Fibroblast of skin of abdomen (primary cell): ENCODE measurements at regions not wholly inside any gene's neighbourhood (a gene's known extent, or its start where the extent isn't known, plus 50 kb on each side); places are given as distances from the start of the nearest gene placed in this dataset.
"Not testable (repeated sequence)": the region's sequence is repeated elsewhere in the genome, so short reads cannot be mapped to it uniquely, and the experiment has no call there.

Experiments used
- DNase-seq: peaks from one replicate; pipeline ENCODE4 v3.0.0-alpha.2; 2013

GRCh38 chr5:25160891-25161290, 516.1 kb upstream of the CDH10 start:
- DNase-seq, result no peak

GRCh38 chr5:25150819-25151218, 506.0 kb upstream of the CDH10 start:
- DNase-seq, result no peak

GRCh38 chr5:25128606-25129005, 483.8 kb upstream of the CDH10 start:
- no peak for DNase-seq

- no peak for DNase-seq
Observed at GRCh38 chr5:25119650-25120049, 474.9 kb upstream of the CDH10 start.

- DNase-seq, result no peak
Observed at GRCh38 chr5:25107853-25108252, 463.1 kb upstream of the CDH10 start.

- no peak for DNase-seq
Observed at GRCh38 chr5:25099538-25099937, 454.8 kb upstream of the CDH10 start.

- DNase-seq, result no peak
Observed at GRCh38 chr5:25095261-25095660, 450.5 kb upstream of the CDH10 start.

GRCh38 chr5:25094219-25094618, 449.4 kb upstream of the CDH10 start:
- DNase-seq, result no peak

GRCh38 chr5:25091921-25092320, 447.1 kb upstream of the CDH10 start:
- no peak for DNase-seq

GRCh38 chr5:25090854-25091253, 446.1 kb upstream of the CDH10 start:
- DNase-seq, result no peak

- DNase-seq, result no peak
Observed at GRCh38 chr5:25090275-25090674, 445.5 kb upstream of the CDH10 start.

- not testable (repeated sequence) for DNase-seq
Observed at GRCh38 chr5:25088689-25089088, 443.9 kb upstream of the CDH10 start.

GRCh38 chr5:25083261-25083660, 438.5 kb upstream of the CDH10 start:
- not testable (repeated sequence) for DNase-seq

GRCh38 chr5:25066239-25066638, 421.5 kb upstream of the CDH10 start:
- no peak for DNase-seq

GRCh38 chr5:25064306-25064705, 419.5 kb upstream of the CDH10 start:
- no peak for DNase-seq

GRCh38 chr5:25060575-25060974, 415.8 kb upstream of the CDH10 start:
- no peak for DNase-seq

GRCh38 chr5:25056836-25057235, 412.1 kb upstream of the CDH10 start:
- DNase-seq, result no peak

GRCh38 chr5:25033658-25034057, 388.9 kb upstream of the CDH10 start:
- no peak for DNase-seq

- no peak for DNase-seq
Observed at GRCh38 chr5:25029004-25029403, 384.2 kb upstream of the CDH10 start.

- DNase-seq, result no peak
Observed at GRCh38 chr5:25027526-25027925, 382.7 kb upstream of the CDH10 start.

- DNase-seq, result no peak
Observed at GRCh38 chr5:25027061-25027460, 382.3 kb upstream of the CDH10 start.

- DNase-seq, result no peak
Observed at GRCh38 chr5:25025831-25026230, 381.1 kb upstream of the CDH10 start.

GRCh38 chr5:25020454-25020853, 375.7 kb upstream of the CDH10 start:
- no peak for DNase-seq

GRCh38 chr5:25009063-25009462, 364.3 kb upstream of the CDH10 start:
- DNase-seq, result no peak

GRCh38 chr5:25006734-25007133, 362.0 kb upstream of the CDH10 start:
- DNase-seq, result peak; percentile 53

- no peak for DNase-seq
Observed at GRCh38 chr5:25006237-25006636, 361.5 kb upstream of the CDH10 start.
